ENCODE measurements at regions not wholly inside any gene's neighbourhood (a gene's known extent, or its start where the extent isn't known, plus 50 kb on each side); places are given as distances from the start of the nearest gene placed in this dataset.

GRCh38 chr2:208830203-208830602, 423.6 kb downstream of the PTH2R start:
- no peak for FAIRE-seq
- no peak for DNase-seq (ENCODE audit: insufficient read length, low spot score)
- TF ChIP-seq CTCF (IDR thresholded peaks at IDR 0.05; ENCODE audit: insufficient read depth, missing control alignments): no peak

DNA sequence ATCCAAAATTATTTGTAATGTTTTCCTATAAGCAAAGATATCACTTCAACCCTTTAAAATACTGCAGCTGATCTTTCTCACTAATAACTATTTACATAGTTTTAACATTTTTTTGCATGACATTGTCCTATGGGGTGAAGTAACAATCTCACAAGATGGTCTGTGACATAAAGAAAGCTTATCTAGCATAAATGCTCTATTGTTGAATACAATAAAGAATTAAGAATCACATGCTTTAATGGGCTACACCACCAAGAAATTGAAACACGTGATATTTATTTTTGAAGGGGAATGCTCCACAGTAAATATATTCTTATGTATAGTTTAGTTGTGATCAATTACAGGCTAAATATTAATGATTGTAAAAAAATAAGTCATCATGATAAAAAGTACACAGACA, 441.1 kb downstream of the PTH2R start:
- DNase-seq (ENCODE audit: insufficient read length, low spot score): no peak
- no peak for TF ChIP-seq CTCF (IDR thresholded peaks at IDR 0.05; ENCODE audit: insufficient read depth, missing control alignments)
- FAIRE-seq: no peak

- DNase-seq (ENCODE audit: insufficient read length, low spot score) (no peak), FAIRE-seq (no peak)
Measured at GRCh38 chr2:208854717-208855116, 448.1 kb downstream of the PTH2R start.

GRCh38 chr2:208867374-208867773, 460.8 kb downstream of the PTH2R start:
- TF ChIP-seq CTCF (IDR thresholded peaks at IDR 0.05; ENCODE audit: insufficient read depth, missing control alignments): no peak
- no peak for FAIRE-seq
- DNase-seq (ENCODE audit: insufficient read length, low spot score): no peak

More at GRCh38 chr2:208854717-208855116, 448.1 kb downstream of the PTH2R start:
- no peak for TF ChIP-seq CTCF (IDR thresholded peaks at IDR 0.05; ENCODE audit: insufficient read depth, missing control alignments)

DNA sequence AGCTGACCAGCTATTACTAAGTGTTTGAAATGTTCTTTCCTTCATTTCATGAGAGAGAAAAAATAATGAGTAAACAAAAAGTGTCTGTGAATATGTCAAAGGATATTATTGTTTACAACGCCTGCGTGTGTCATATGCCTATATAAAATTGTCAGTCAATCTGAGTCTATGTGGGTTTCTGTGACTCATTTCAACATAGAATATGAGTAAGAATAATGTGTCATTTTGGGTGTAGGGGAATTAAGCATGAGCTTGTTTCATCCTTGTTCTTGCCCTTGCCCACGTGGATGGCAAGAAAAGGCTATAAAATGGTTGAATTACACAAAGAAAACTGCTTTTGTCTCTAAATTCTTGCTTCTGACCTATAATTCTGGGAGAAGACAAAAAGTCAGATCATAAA, 466.0 kb downstream of the PTH2R start:
- no peak for TF ChIP-seq CTCF (IDR thresholded peaks at IDR 0.05; ENCODE audit: insufficient read depth, missing control alignments)
- no peak for DNase-seq (ENCODE audit: insufficient read length, low spot score)
- no peak for FAIRE-seq

- no peak for FAIRE-seq
- DNase-seq (ENCODE audit: insufficient read length, low spot score): no peak
- no peak for TF ChIP-seq CTCF (IDR thresholded peaks at IDR 0.05; ENCODE audit: insufficient read depth, missing control alignments)
Measured at GRCh38 chr2:208879666-208880065, 473.1 kb downstream of the PTH2R start.

GRCh38 chr2:208880171-208880570, 473.6 kb downstream of the PTH2R start:
- FAIRE-seq (no peak), DNase-seq (ENCODE audit: insufficient read length, low spot score) (no peak)
- no peak for TF ChIP-seq CTCF (IDR thresholded peaks at IDR 0.05; ENCODE audit: insufficient read depth, missing control alignments)

All from D721Med (cell line).